ENCODE measurements at regions not wholly inside any gene's neighbourhood (a gene's known extent, or its start where the extent isn't known, plus 50 kb on each side); places are given as distances from the start of the nearest gene placed in this dataset.

GRCh38 chr13:57314897-57315520 lies 148.0 kb downstream of the PRR20E start:
- TF ChIP-seq CTCF (IDR thresholded peaks at IDR 0.05 in 4 of 5, conservative IDR thresholded peaks at IDR 0.05 in 1 of 5) (no peak), POLR2A (IDR thresholded peaks at IDR 0.05) (no peak)
